ENCODE measurements at regions not wholly inside any gene's neighbourhood (a gene's known extent, or its start where the extent isn't known, plus 50 kb on each side); places are given as distances from the start of the nearest gene placed in this dataset.

GRCh38 chr2:37831081-37831780 is 93.9 kb upstream of the RMDN2 start:
- H3K4me3 ChIP-seq = no peak overlapping the region
- H3K27ac ChIP-seq = no peak overlapping the region
- H3K27me3 ChIP-seq = no peaks in the 10 kb centered on the region
- no peaks in the 10 kb centered on the region for H3K9me3 ChIP-seq
- H3K4me1 ChIP-seq = no peaks in the 10 kb centered on the region
- peak in 1 of 2 donors; percentile 82 for DNase-seq (ENCODE audit: extremely low spot score in 2 of 2)
- intact Hi-C loops (cut with DNase I) = loop anchor here (5.0 kb wide), 2 partner anchors 419 to 434 kb away; no protein-coding TSS in a partner anchor
- no peak for TF ChIP-seq POLR2A (IDR thresholded peaks at IDR 0.05)
- no peak for TF ChIP-seq CTCF (IDR thresholded peaks at IDR 0.05)
- TF ChIP-seq POLR2AphosphoS5 (IDR thresholded peaks at IDR 0.05; ENCODE audit: insufficient read depth in 1 of 2, low read depth in 1 of 2) = no peak
- no peaks in the 10 kb centered on the region for H3K36me3 ChIP-seq

- TF ChIP-seq POLR2AphosphoS5 (IDR thresholded peaks at IDR 0.05; ENCODE audit: insufficient read depth in 1 of 2, low read depth in 1 of 2) = peak in 1 of 2 donors; percentile 69
- peak; percentile 71 to 97 (median 88) for TF ChIP-seq CTCF (IDR thresholded peaks at IDR 0.05)
- TF ChIP-seq POLR2A (IDR thresholded peaks at IDR 0.05) = no peak
Measured at GRCh38 chr2:37832590-37833197, 92.4 kb upstream of the RMDN2 start.

GRCh38 chr2:37833423-37833822 is 91.7 kb upstream of the RMDN2 start:
- H3K9me3 ChIP-seq = no peaks in the 10 kb centered on the region
- peak in 1 of 2 donors; percentile 29 for DNase-seq (ENCODE audit: extremely low spot score in 2 of 2)

More at GRCh38 chr2:37832590-37833197, 92.4 kb upstream of the RMDN2 start:
- Histone ChIP-seq H3K9me3 (no peaks in the 10 kb centered on the region), H3K27me3 (no peaks in the 10 kb centered on the region), H3K27ac (no peak overlapping the region), H3K36me3 (no peaks in the 10 kb centered on the region), H3K4me1 (no peaks in the 10 kb centered on the region), H3K4me3 (no peak overlapping the region)
- DNase-seq (ENCODE audit: extremely low spot score in 2 of 2) = peak in 1 of 2 donors; percentile 80
- intact Hi-C loops (cut with DNase I) = loop anchor here (5.0 kb wide), 2 partner anchors 420 to 435 kb away; no protein-coding TSS in a partner anchor

GRCh38 chr2:37836270-37836669 is 88.8 kb upstream of the RMDN2 start:
- Histone ChIP-seq H3K27me3 (no peaks in the 10 kb centered on the region), H3K4me1 (no peaks in the 10 kb centered on the region), H3K9me3 (no peaks in the 10 kb centered on the region), H3K4me3 (no peak overlapping the region), H3K27ac (no peak overlapping the region), H3K36me3 (no peaks in the 10 kb centered on the region)
- no peak for TF ChIP-seq CTCF (IDR thresholded peaks at IDR 0.05)
- peak in 1 of 2 donors; percentile 32 for DNase-seq (ENCODE audit: extremely low spot score in 2 of 2)
- intact Hi-C loops (cut with DNase I) = no loop called here

More at GRCh38 chr2:37833423-37833822, 91.7 kb upstream of the RMDN2 start:
- intact Hi-C loops (cut with DNase I) = loop anchor here (5.0 kb wide), 2 partner anchors 421 to 436 kb away; no protein-coding TSS in a partner anchor
- Histone ChIP-seq H3K36me3 (no peaks in the 10 kb centered on the region), H3K27me3 (no peaks in the 10 kb centered on the region), H3K27ac (no peak overlapping the region), H3K4me3 (no peak overlapping the region), H3K4me1 (no peaks in the 10 kb centered on the region)
- TF ChIP-seq POLR2AphosphoS5 (IDR thresholded peaks at IDR 0.05; ENCODE audit: insufficient read depth in 1 of 2, low read depth in 1 of 2) (no peak), CTCF (IDR thresholded peaks at IDR 0.05) (no peak), POLR2A (IDR thresholded peaks at IDR 0.05) (no peak)

- Histone ChIP-seq H3K27ac (no peak overlapping the region), H3K4me1 (no peaks in the 10 kb centered on the region), H3K4me3 (no peak overlapping the region), H3K27me3 (no peaks in the 10 kb centered on the region), H3K36me3 (no peaks in the 10 kb centered on the region), H3K9me3 (no peaks in the 10 kb centered on the region)
- peak in 1 of 2 donors; percentile 81 for DNase-seq (ENCODE audit: extremely low spot score in 2 of 2)
- intact Hi-C loops (cut with DNase I) = no loop called here
- no peak for TF ChIP-seq POLR2A (IDR thresholded peaks at IDR 0.05)
- TF ChIP-seq POLR2AphosphoS5 (IDR thresholded peaks at IDR 0.05; ENCODE audit: insufficient read depth in 1 of 2, low read depth in 1 of 2) = no peak
- TF ChIP-seq CTCF (IDR thresholded peaks at IDR 0.05) = no peak
Measured at GRCh38 chr2:37836711-37837110, 88.4 kb upstream of the RMDN2 start.

Measured in vagina (tissue), 2 donors.